ENCODE measurements at regions not wholly inside any gene's neighbourhood (a gene's known extent, or its start where the extent isn't known, plus 50 kb on each side); places are given as distances from the start of the nearest gene placed in this dataset.
"Not testable (repeated sequence)": the region's sequence is repeated elsewhere in the genome, so short reads cannot be mapped to it uniquely, and the experiment has no call there.

GRCh38 chr15:62517541-62517940 is 352.5 kb upstream of the C2CD4B start:
- H3K4me1 ChIP-seq (ENCODE audit: low read length): no peaks in the 10 kb centered on the region
- H3K4me2 ChIP-seq (ENCODE audit: low read depth, low read length): no peak overlapping the region
- H3K9me3 ChIP-seq (replicated peaks; ENCODE audit: insufficient read depth, low read length): no peaks in the 10 kb centered on the region
- TF ChIP-seq EZH2 (optimal IDR thresholded peaks at IDR 0.05; ENCODE audit: low read depth, low read length): no peak
- no peak for TF ChIP-seq CTCF (IDR thresholded peaks at IDR 0.05; ENCODE audit: low read length)
- TF ChIP-seq EZH2phosphoT487 (IDR thresholded peaks at IDR 0.05; ENCODE audit: low read length): no peak
- H4K20me1 ChIP-seq (ENCODE audit: insufficient read depth, low read length): no peaks in the 10 kb centered on the region
- H3K27ac ChIP-seq (ENCODE audit: low read length): no peak overlapping the region
- H3K36me3 ChIP-seq (replicated peaks; ENCODE audit: insufficient read depth, low read length): no peaks in the 10 kb centered on the region
- no peak overlapping the region for H3K4me3 ChIP-seq (ENCODE audit: low read length)
- no peak overlapping the region for H2AFZ ChIP-seq (ENCODE audit: low read length)
- H3K27me3 ChIP-seq (replicated peaks; ENCODE audit: insufficient read depth, low read length): no peaks in the 10 kb centered on the region
- no peaks in the 10 kb centered on the region for H3K9me2 ChIP-seq (replicated peaks; ENCODE audit: insufficient read depth, low read length)
- H3K9ac ChIP-seq (ENCODE audit: low read length): no peak overlapping the region
- no peaks in the 10 kb centered on the region for H3K79me2 ChIP-seq (ENCODE audit: low read length)
- H3F3A ChIP-seq (ENCODE audit: insufficient read depth, low read length): no peaks in the 10 kb centered on the region
- no peak for DNase-seq

- H3K9ac ChIP-seq (ENCODE audit: low read length); H3F3A ChIP-seq (ENCODE audit: insufficient read depth, low read length); DNase-seq; H2AFZ ChIP-seq (ENCODE audit: low read length); H4K20me1 ChIP-seq (ENCODE audit: insufficient read depth, low read length); H3K9me2 ChIP-seq (replicated peaks; ENCODE audit: insufficient read depth, low read length); H3K4me2 ChIP-seq (ENCODE audit: low read depth, low read length); H3K27ac ChIP-seq (ENCODE audit: low read length); H3K4me3 ChIP-seq (ENCODE audit: low read length); H3K27me3 ChIP-seq (replicated peaks; ENCODE audit: insufficient read depth, low read length); H3K4me1 ChIP-seq (ENCODE audit: low read length); H3K9me3 ChIP-seq (replicated peaks; ENCODE audit: insufficient read depth, low read length); H3K79me2 ChIP-seq (ENCODE audit: low read length); H3K36me3 ChIP-seq (replicated peaks; ENCODE audit: insufficient read depth, low read length): not testable (repeated sequence)
These were observed 353.6 kb upstream of the C2CD4B start for GRCh38 chr15:62518666-62519065.

GRCh38 chr15:62519900-62520299 is 354.8 kb upstream of the C2CD4B start:
- Histone ChIP-seq H3F3A (ENCODE audit: insufficient read depth, low read length) (no peaks in the 10 kb centered on the region), H3K27ac (ENCODE audit: low read length) (no peak overlapping the region), H3K9ac (ENCODE audit: low read length) (no peak overlapping the region), H2AFZ (ENCODE audit: low read length) (no peak overlapping the region), H3K4me1 (ENCODE audit: low read length) (no peaks in the 10 kb centered on the region), H4K20me1 (ENCODE audit: insufficient read depth, low read length) (no peaks in the 10 kb centered on the region), H3K9me3 (replicated peaks; ENCODE audit: insufficient read depth, low read length) (no peaks in the 10 kb centered on the region), H3K79me2 (ENCODE audit: low read length) (no peaks in the 10 kb centered on the region), H3K9me2 (replicated peaks; ENCODE audit: insufficient read depth, low read length) (no peaks in the 10 kb centered on the region), H3K4me3 (ENCODE audit: low read length) (no peak overlapping the region), H3K36me3 (replicated peaks; ENCODE audit: insufficient read depth, low read length) (no peaks in the 10 kb centered on the region), H3K27me3 (replicated peaks; ENCODE audit: insufficient read depth, low read length) (no peaks in the 10 kb centered on the region), H3K4me2 (ENCODE audit: low read depth, low read length) (no peak overlapping the region)
- TF ChIP-seq CTCF (IDR thresholded peaks at IDR 0.05; ENCODE audit: low read length) (no peak), EZH2 (optimal IDR thresholded peaks at IDR 0.05; ENCODE audit: low read depth, low read length) (no peak), EZH2phosphoT487 (IDR thresholded peaks at IDR 0.05; ENCODE audit: low read length) (no peak)
- no peak for DNase-seq

- no peaks in the 10 kb centered on the region for H3K4me1 ChIP-seq (ENCODE audit: low read length)
- H3K4me3 ChIP-seq (ENCODE audit: low read length): no peak overlapping the region
- no peaks in the 10 kb centered on the region for H4K20me1 ChIP-seq (ENCODE audit: insufficient read depth, low read length)
- no peak overlapping the region for H2AFZ ChIP-seq (ENCODE audit: low read length)
- H3K9me3 ChIP-seq (replicated peaks; ENCODE audit: insufficient read depth, low read length): no peaks in the 10 kb centered on the region
- H3F3A ChIP-seq (ENCODE audit: insufficient read depth, low read length): no peaks in the 10 kb centered on the region
- H3K27ac ChIP-seq (ENCODE audit: low read length): no peak overlapping the region
- DNase-seq: no peak
- no peak overlapping the region for H3K9ac ChIP-seq (ENCODE audit: low read length)
- H3K27me3 ChIP-seq (replicated peaks; ENCODE audit: insufficient read depth, low read length): no peaks in the 10 kb centered on the region
- TF ChIP-seq CTCF (IDR thresholded peaks at IDR 0.05; ENCODE audit: low read length): no peak
- no peak for TF ChIP-seq EZH2phosphoT487 (IDR thresholded peaks at IDR 0.05; ENCODE audit: low read length)
- TF ChIP-seq EZH2 (optimal IDR thresholded peaks at IDR 0.05; ENCODE audit: low read depth, low read length): no peak
- no peak overlapping the region for H3K4me2 ChIP-seq (ENCODE audit: low read depth, low read length)
- H3K36me3 ChIP-seq (replicated peaks; ENCODE audit: insufficient read depth, low read length): no peaks in the 10 kb centered on the region
- H3K9me2 ChIP-seq (replicated peaks; ENCODE audit: insufficient read depth, low read length): no peaks in the 10 kb centered on the region
- no peaks in the 10 kb centered on the region for H3K79me2 ChIP-seq (ENCODE audit: low read length)
These were observed 355.8 kb upstream of the C2CD4B start for GRCh38 chr15:62520887-62521286.

All from MM.1S (cell line).